ENCODE measurements at regions not wholly inside any gene's neighbourhood (a gene's known extent, or its start where the extent isn't known, plus 50 kb on each side); places are given as distances from the start of the nearest gene placed in this dataset.

GRCh38 chr6:16836144-16836981 is 75.1 kb upstream of the ATXN1 start:
- no peak overlapping the region for H3K4me3 ChIP-seq (ENCODE audit: low read length)
- TF ChIP-seq CTCF (IDR thresholded peaks at IDR 0.05; ENCODE audit: insufficient read depth, low read depth, low read length, missing control alignments), result no peak
- no peak for DNase-seq (ENCODE audit: low read depth)

GRCh38 chr6:16834242-16834641 is 73.0 kb upstream of the ATXN1 start:
- no peak for TF ChIP-seq CTCF (IDR thresholded peaks at IDR 0.05; ENCODE audit: insufficient read depth, low read depth, low read length, missing control alignments)
- no peak for DNase-seq (ENCODE audit: low read depth)

GRCh38 chr6:16832721-16833120 is 71.5 kb upstream of the ATXN1 start:
- no peak for DNase-seq (ENCODE audit: low read depth)
- H3K4me3 ChIP-seq (ENCODE audit: low read length), result no peak overlapping the region
- no peak for TF ChIP-seq CTCF (IDR thresholded peaks at IDR 0.05; ENCODE audit: insufficient read depth, low read depth, low read length, missing control alignments)

More at GRCh38 chr6:16834242-16834641, 73.0 kb upstream of the ATXN1 start:
- H3K4me3 ChIP-seq (ENCODE audit: low read length), result no peak overlapping the region

GRCh38 chr6:16832043-16832567 is 70.8 kb upstream of the ATXN1 start:
- no peak for TF ChIP-seq CTCF (IDR thresholded peaks at IDR 0.05; ENCODE audit: insufficient read depth, low read depth, low read length, missing control alignments)
- H3K4me3 ChIP-seq (ENCODE audit: low read length), result no peak overlapping the region
- DNase-seq (ENCODE audit: low read depth), result no peak

GRCh38 chr6:16831136-16831535 is 69.9 kb upstream of the ATXN1 start:
- TF ChIP-seq CTCF (IDR thresholded peaks at IDR 0.05; ENCODE audit: insufficient read depth, low read depth, low read length, missing control alignments), result no peak
- DNase-seq (ENCODE audit: low read depth), result no peak
- H3K4me3 ChIP-seq (ENCODE audit: low read length), result no peak overlapping the region

GRCh38 chr6:16828058-16828457 is 66.8 kb upstream of the ATXN1 start:
- TF ChIP-seq CTCF (IDR thresholded peaks at IDR 0.05; ENCODE audit: insufficient read depth, low read depth, low read length, missing control alignments), result no peak
- no peak for DNase-seq (ENCODE audit: low read depth)
- H3K4me3 ChIP-seq (ENCODE audit: low read length), result no peak overlapping the region

Data from epithelial cell of esophagus (primary cell).